HTR-8/SVneo (cell line): ENCODE measurements at regions not wholly inside any gene's neighbourhood (a gene's known extent, or its start where the extent isn't known, plus 50 kb on each side); places are given as distances from the start of the nearest gene placed in this dataset.
"Not testable (repeated sequence)": the region's sequence is repeated elsewhere in the genome, so short reads cannot be mapped to it uniquely, and the experiment has no call there.

Experiments
- DNase-seq: peaks from one replicate; pipeline ENCODE4 v3.0.0; 2011; ENCODE audit warnings: low spot score, mixed read lengths; ENCODE audit not compliant: insufficient read length
- FAIRE-seq: peaks from 2 replicates; lab custom pipeline; 2011; peaks lifted over from hg19 to GRCh38; lab: Jason Lieb, UNC

DNA sequence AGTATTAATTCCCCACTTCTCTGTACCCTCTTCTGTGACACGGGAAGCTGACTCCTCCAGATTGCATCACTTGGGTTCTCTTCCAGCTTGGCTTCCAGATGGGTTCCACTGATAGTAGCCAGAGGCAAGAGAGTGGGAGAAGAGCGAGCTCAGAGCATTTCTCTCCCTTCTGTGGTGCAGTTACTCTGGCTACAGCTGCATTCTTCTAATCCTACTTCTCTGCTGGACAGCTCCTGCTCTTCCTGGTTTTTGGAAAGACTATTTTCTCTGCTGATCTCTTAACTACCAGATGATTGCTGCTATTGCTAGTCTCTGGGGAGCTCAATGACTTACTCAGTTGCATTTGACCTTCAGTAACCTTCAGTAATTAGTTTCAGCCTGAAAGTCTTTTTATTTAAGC, 187.5 kb upstream of the MAP2 start:
- no peak for DNase-seq
- FAIRE-seq = no peak

GRCh38 chr2:209238765-209239584, 184.9 kb upstream of the MAP2 start:
- DNase-seq = no peak
- FAIRE-seq = no peak

GRCh38 chr2:209239585-209239938, 184.3 kb upstream of the MAP2 start:
- no peak for FAIRE-seq
- DNase-seq = no peak

DNA sequence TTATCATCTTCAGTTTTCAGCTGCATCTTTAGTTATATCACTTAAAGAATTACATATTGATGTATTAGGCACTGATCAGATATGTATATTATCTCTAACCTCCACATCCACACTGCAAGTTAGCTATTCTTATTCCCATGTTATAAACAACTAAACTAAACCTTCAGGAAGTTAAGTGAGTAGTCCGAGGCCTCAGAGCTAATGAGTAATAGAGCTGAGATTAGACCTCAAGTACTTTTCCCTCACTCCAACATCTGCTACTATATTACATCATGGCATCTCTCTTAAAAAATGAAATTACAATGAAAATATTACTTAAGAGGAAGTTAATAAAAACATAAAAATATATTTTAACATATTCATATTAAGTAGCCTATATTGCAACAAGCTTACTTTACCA, 183.6 kb upstream of the MAP2 start:
- FAIRE-seq (no peak), DNase-seq (no peak)

DNA sequence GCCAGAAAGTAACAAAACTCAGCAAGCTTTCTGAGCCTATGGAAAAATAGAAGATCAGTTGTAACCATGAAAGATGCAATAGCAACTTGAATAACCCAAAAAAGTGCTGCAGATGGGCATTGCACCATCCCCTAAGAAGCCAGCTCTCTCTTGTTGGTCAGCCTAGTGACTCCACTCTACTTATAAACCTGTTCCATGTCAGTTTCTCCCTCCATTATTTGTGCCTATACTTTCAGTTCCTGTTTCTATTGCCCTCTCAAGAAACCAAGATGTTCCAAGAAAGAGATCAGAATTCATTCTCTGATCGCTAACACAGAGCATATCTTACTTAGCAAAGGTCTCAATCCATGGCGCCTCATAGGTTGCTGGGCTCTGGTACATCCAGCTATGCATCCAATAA, 170.3 kb upstream of the MAP2 start:
- DNase-seq (no peak), FAIRE-seq (no peak)

DNA sequence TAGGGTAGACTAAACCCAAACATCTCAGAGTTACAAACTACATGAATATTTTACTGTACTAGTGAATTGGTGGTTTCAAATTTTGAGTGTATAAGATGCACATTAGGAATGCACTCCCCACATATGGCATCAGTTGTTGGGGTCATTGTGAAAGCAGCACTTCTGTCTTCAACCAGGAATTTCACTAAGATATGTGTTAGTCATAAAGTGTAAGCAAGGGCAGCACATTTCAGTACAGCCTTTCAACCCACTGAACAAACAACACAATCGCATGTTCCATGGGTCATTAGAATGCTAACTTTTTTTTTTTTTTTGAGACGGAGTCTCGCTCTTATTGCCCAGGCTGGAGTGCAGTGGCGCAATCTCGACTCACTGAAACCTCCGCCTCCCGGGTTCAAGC, 164.1 kb upstream of the MAP2 start:
- FAIRE-seq (no peak), DNase-seq (no peak)

DNA sequence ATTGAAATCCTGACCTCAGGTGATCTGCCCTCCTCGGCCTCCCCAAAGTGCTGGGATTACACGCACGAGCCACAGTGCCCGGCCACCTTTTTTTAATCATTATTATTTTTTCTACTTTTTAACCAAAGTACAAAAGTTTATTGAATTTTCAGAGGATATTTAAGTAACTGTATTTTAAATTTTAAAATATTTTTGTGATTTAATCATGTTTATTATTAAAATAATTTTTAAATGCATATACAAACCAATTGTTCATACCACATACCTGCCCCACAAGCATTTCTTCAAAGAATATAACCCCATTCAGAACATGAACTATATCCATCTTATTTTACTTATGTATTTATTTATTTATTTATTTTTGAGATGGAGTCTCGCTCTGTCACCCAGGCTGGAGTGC, 163.6 kb upstream of the MAP2 start:
- DNase-seq (no peak), FAIRE-seq (no peak)

- not testable (repeated sequence) for FAIRE-seq, DNase-seq
These were observed 162.3 kb upstream of the MAP2 start for GRCh38 chr2:209261366-209262053.

GRCh38 chr2:209269024-209269423, 154.8 kb upstream of the MAP2 start:
- FAIRE-seq (no peak), DNase-seq (no peak)

DNA sequence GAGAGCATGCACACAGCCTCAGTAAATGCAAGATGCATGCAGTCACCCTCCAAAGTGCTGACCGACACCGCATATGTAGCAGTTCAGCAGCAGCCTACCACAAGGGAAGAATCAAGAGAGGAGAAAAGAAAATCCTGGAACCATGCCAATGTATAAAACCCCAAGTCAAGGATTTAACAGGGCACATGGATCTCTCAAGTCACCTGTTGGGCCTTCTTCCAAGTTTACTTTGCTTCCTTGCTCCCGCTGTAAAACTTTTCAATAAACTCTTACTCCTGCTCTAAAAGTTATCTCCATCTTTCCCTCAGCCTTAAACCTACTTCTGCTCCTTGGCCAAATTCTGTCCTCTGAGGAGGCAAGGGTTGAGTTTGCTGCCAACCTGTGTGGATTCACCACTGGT, 147.8 kb upstream of the MAP2 start:
- no peak for FAIRE-seq
- DNase-seq = no peak

GRCh38 chr2:209277444-209277843, 146.4 kb upstream of the MAP2 start:
- FAIRE-seq (no peak), DNase-seq (no peak)

- DNase-seq = no peak
- no peak for FAIRE-seq
These were observed 125.2 kb upstream of the MAP2 start for GRCh38 chr2:209298601-209299000.

DNA sequence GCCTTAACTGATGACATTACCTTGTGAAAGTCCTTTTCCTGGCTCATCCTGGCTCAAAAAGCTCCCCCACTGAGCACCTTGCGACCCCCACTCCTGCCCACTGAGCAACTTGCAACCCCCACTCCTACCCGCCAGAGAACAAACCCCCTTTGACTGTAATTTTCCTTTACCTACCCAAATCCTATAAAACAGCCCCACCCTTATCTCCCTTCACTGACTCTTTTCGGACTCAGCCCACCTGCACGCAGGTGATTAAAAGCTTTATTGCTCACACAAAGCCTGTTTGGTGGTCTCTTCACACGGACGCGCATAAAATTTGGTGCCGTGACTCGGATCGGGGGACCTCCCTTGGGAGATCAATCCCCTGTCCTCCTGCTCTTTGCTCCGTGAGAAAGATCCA, 124.4 kb upstream of the MAP2 start:
- not testable (repeated sequence) for FAIRE-seq, DNase-seq

GRCh38 chr2:209300766-209301165, 123.1 kb upstream of the MAP2 start:
- FAIRE-seq = not testable (repeated sequence)

GRCh38 chr2:209305026-209305425, 118.8 kb upstream of the MAP2 start:
- DNase-seq = no peak
- FAIRE-seq = no peak

More at GRCh38 chr2:209300766-209301165, 123.1 kb upstream of the MAP2 start:
- not testable (repeated sequence) for DNase-seq

- DNase-seq = no peak
- no peak for FAIRE-seq
These were observed 118.1 kb upstream of the MAP2 start for GRCh38 chr2:209305746-209306196.

- DNase-seq (no peak), FAIRE-seq (no peak)
These were observed 116.5 kb upstream of the MAP2 start for GRCh38 chr2:209307161-209308001.

- no peak for FAIRE-seq
These were observed 115.4 kb upstream of the MAP2 start for GRCh38 chr2:209308415-209308814.

GRCh38 chr2:209311948-209312347, 111.9 kb upstream of the MAP2 start:
- FAIRE-seq (no peak), DNase-seq (no peak)

More at GRCh38 chr2:209308415-209308814, 115.4 kb upstream of the MAP2 start:
- no peak for DNase-seq

DNA sequence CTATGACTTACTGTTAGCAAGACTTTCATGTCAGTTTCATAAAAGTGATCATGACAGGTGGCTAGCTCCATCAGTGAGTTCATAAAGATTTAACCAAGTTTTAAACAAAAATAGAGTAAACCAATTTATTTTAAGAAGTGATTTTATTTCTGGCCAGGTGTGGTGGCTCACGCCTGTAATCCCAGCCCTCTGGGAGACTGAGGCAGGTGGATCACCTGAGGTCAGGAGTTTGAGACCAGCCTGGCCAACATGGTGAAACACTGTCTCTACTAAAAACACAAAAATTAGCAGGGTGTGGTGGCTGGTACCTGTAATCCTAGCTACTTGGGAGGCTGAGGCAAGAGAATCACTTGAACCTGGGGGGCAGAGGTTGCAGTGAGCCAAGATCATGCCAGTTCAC, 111.4 kb upstream of the MAP2 start:
- DNase-seq, FAIRE-seq: not testable (repeated sequence)

DNA sequence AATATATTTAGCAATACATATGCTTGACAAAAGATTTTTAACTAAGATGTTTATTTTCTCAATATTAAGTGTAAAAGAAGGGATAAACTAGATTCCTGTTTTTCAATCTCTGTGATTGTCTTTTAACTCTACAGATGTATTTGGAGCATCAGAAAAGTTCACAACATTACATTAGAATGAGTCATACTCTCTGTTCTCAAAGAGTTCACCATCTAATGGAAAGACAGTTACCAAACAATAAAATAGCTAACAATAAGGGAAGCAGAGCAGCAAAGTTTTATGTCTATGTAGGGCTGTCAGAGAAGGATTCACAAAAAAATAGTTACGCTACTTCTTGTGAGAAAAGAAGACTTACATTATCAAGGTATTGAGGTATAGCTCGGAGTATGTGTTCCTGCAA, 109.2 kb upstream of the MAP2 start:
- no peak for FAIRE-seq
- no peak for DNase-seq
